HepG2 (cell line): ENCODE measurements at regions not wholly inside any gene's neighbourhood (a gene's known extent, or its start where the extent isn't known, plus 50 kb on each side); places are given as distances from the start of the nearest gene placed in this dataset.
A peak's percentile ranks its signal among the peaks of the same experiment; 100 is the strongest.

ENCODE experiments used
- CEBPB ChIP-seq: IDR thresholded peaks from 2 replicates; pipeline ENCODE4 v1.6.1; 2011; ENCODE audit warnings: low read depth, low read length, improper control_type of control experiment, borderline replicate concordance
- CEBPG ChIP-seq: IDR thresholded peaks from 2 replicates; pipeline ENCODE4 v1.6.1; 2016
- CREM ChIP-seq, 2 experiments: sonication (generic) in 1 of 2; formaldehyde crosslinking in 1 of 2; IDR thresholded peaks; 2 replicates each; pipeline versions ENCODE4 v1.4.0 to v1.6.1; 2016 to 2020; ENCODE audit warnings: antibody characterized with exemption in 1 of 2, mild to moderate bottlenecking in 1 of 2, missing genetic modification reagents in 1 of 2
- ELF3 ChIP-seq: IDR thresholded peaks from 2 replicates; pipeline ENCODE4 v1.6.1; 2016; ENCODE audit warnings: missing genetic modification reagents, missing compliant biosample characterization
- EP300 ChIP-seq, 3 experiments: sonication (generic) in 1 of 3; formaldehyde crosslinking in 1 of 3; IDR thresholded peaks; 2 replicates each; pipeline versions ENCODE4 v1.5.1 to v1.6.1; 2011 to 2020; ENCODE audit warnings: low read depth in 2 of 3, low read length in 2 of 3, borderline replicate concordance in 1 of 3, improper control_type of control experiment in 1 of 3, mild to moderate bottlenecking in 1 of 3, missing genetic modification reagents in 1 of 3, moderate library complexity in 1 of 3
- ESRRA ChIP-seq: sonication (generic); formaldehyde crosslinking; IDR thresholded peaks from 2 replicates; pipeline ENCODE4 v1.5.1; 2020; ENCODE audit warnings: mild to moderate bottlenecking, low read depth, missing genetic modification reagents
- FOXJ3 ChIP-seq: sonication (generic); formaldehyde crosslinking; IDR thresholded peaks from 2 replicates; pipeline ENCODE4 v1.4.0; 2020; ENCODE audit warnings: missing genetic modification reagents, mild to moderate bottlenecking, borderline replicate concordance
- FOXK1 ChIP-seq: sonication (generic); formaldehyde crosslinking; IDR thresholded peaks from 2 replicates; pipeline ENCODE4 v1.4.0; 2020; ENCODE audit warnings: low read depth, missing genetic modification reagents, borderline replicate concordance
- KAT8 ChIP-seq: IDR thresholded peaks from 2 replicates; pipeline ENCODE4 v1.6.1; 2016; ENCODE audit warnings: missing genetic modification reagents, missing compliant biosample characterization
- KLF16 ChIP-seq, 2 experiments: sonication (generic) in 1 of 2; formaldehyde crosslinking in 1 of 2; IDR thresholded peaks; 2 replicates each; pipeline versions ENCODE4 v1.6.1 to v1.8.0; 2016 to 2023; ENCODE audit warnings: missing genetic modification reagents in 2 of 2, missing compliant biosample characterization in 1 of 2
- MIXL1 ChIP-seq: IDR thresholded peaks from 2 replicates; pipeline ENCODE4 v1.6.1; 2016
- NCOA2 ChIP-seq: sonication (generic); formaldehyde crosslinking; IDR thresholded peaks from 2 replicates; pipeline ENCODE4 v1.8.0; 2022; ENCODE audit warnings: inconsistent platforms
- RELA ChIP-seq: sonication (generic); formaldehyde crosslinking; IDR thresholded peaks from 2 replicates; pipeline ENCODE4 v1.4.0; 2020; ENCODE audit warnings: missing genetic modification reagents
- RORA ChIP-seq: sonication (generic); formaldehyde crosslinking; IDR thresholded peaks from 2 replicates; pipeline ENCODE4 v1.5.0; 2020; ENCODE audit warnings: mild to moderate bottlenecking, missing genetic modification reagents, moderate library complexity
- TARDBP ChIP-seq: sonication (generic); formaldehyde crosslinking; IDR thresholded peaks from 2 replicates; pipeline ENCODE4 v1.8.0; 2022; ENCODE audit warnings: mild to moderate bottlenecking, missing genetic modification reagents
- TCF7 ChIP-seq: sonication (generic); IDR thresholded peaks from 2 replicates; pipeline ENCODE4 v1.6.1; 2016; ENCODE audit warnings: antibody characterized with exemption, low read depth
- TCF7L2 ChIP-seq: IDR thresholded peaks from 2 replicates; pipeline ENCODE4 v1.6.1; 2011; ENCODE audit warnings: mild to moderate bottlenecking, low read depth, low read length, moderate library complexity
- ZNF124 ChIP-seq: sonication (generic); formaldehyde crosslinking; IDR thresholded peaks from 2 replicates; pipeline ENCODE4 v1.4.0; 2020; ENCODE audit warnings: missing genetic modification reagents
- ZNF256 ChIP-seq: sonication (generic); formaldehyde crosslinking; conservative IDR thresholded peaks from 2 replicates; pipeline ENCODE4 v1.4.0; 2020; ENCODE audit warnings: missing genetic modification reagents
- ZNF589 ChIP-seq: sonication (generic); formaldehyde crosslinking; conservative IDR thresholded peaks from 2 replicates; pipeline ENCODE4 v1.8.0; 2022; ENCODE audit warnings: mild to moderate bottlenecking, moderate library complexity, missing genetic modification reagents
- ZNF841 ChIP-seq: sonication (generic); formaldehyde crosslinking; IDR thresholded peaks from 2 replicates; pipeline ENCODE4 v1.8.1; 2023; ENCODE audit warnings: missing genetic modification reagents, borderline replicate concordance
- ZSCAN12 ChIP-seq: sonication (generic); formaldehyde crosslinking; IDR thresholded peaks from 2 replicates; pipeline ENCODE4 v1.9.0; 2021; ENCODE audit warnings: mild to moderate bottlenecking, missing genetic modification reagents
- ZSCAN9 ChIP-seq: IDR thresholded peaks from 2 replicates; pipeline ENCODE4 v1.6.1; 2016; ENCODE audit warnings: borderline replicate concordance
- TF ChIP-seq, protein P1 (sequence below): sonication (generic); formaldehyde crosslinking; IDR thresholded peaks from 2 replicates; pipeline ENCODE4 v1.4.0; 2020; ENCODE audit warnings: missing genetic modification reagents
- TF ChIP-seq, protein P2 (sequence below): sonication (generic); formaldehyde crosslinking; IDR thresholded peaks from 2 replicates; pipeline ENCODE4 v1.8.0; 2022; ENCODE audit warnings: missing genetic modification reagents, low read depth, mild to moderate bottlenecking, borderline replicate concordance
- TF ChIP-seq, protein P3 (sequence below): sonication (generic); formaldehyde crosslinking; IDR thresholded peaks from 2 replicates; pipeline ENCODE4 v1.4.0; 2020; ENCODE audit warnings: missing genetic modification reagents
- TF ChIP-seq, protein P4 (sequence below): sonication (generic); formaldehyde crosslinking; IDR thresholded peaks from 2 replicates; pipeline ENCODE4 v1.5.1; 2020; ENCODE audit warnings: missing genetic modification reagents, mild to moderate bottlenecking, borderline replicate concordance

DNA sequence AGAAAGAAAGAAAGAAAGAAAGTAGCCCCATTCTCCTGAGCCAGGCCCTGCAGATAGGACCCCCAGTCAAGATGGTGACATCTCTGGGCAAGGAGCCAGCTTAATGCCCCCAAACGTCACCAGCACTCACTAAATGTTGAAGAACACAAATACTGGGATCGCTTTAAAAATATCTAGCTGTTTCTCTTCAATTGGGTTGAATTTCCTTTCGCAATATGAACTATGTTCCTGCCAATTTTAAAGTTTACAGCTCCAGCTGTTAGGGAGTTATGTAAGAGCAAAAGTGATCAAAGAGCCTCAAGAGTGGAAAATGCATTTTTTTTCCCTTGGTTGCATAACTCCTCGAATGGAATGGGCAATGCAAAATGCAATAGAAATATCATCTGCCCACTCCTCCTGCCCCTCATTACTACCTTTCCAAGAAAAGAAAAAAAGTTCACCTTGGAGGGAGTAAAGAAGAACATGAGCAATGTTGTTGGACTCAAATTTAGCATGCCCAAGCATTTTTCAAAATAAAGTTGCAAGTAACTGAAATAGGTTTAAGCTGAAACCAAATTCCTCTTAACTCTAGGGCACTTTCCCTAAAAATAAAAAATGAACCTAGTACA, 244.2 kb upstream of the PIK3R1 start (continued):
- TF ChIP-seq EP300 (IDR thresholded peaks at IDR 0.05; ENCODE audit: low read depth in 2 of 2, low read length in 2 of 2) (peak in 1 of 2 experiments; percentile 71; a peak in 2 of 4 replicates), EP300 (CRISPR knock-in tag; IDR thresholded peaks at IDR 0.05; ENCODE audit: borderline replicate concordance) (no peak), KAT8 (0 out of 2 replicates have a peak, but pooled peaks have one; percentile 47), ZNF841 (CRISPR knock-in tag) (no peak), ZNF256 (CRISPR knock-in tag) (no peak), ZNF124 (CRISPR knock-in tag) (peak; percentile 65; the same call in 1 of the 2 replicates), TCF7L2 (peak; percentile 43; the same call in 1 of the 2 replicates), ZNF589 (CRISPR knock-in tag) (no peak), NCOA2 (CRISPR knock-in tag) (peak; percentile 61; the same call in 1 of the 2 replicates), ZSCAN12 (CRISPR knock-in tag) (no peak), ELF3 (CRISPR knock-in tag) (peak; percentile 39; the same call in 1 of the 2 replicates), RORA (CRISPR knock-in tag) (0 out of 2 replicates have a peak, but pooled peaks have one; percentile 36), FOXK1 (peak; percentile 65; the same call in 1 of the 2 replicates), FOXJ3 (CRISPR knock-in tag) (peak; percentile 83; the same call in 1 of the 2 replicates), MIXL1 (CRISPR knock-in tag) (peak; percentile 52; the same call in 1 of the 2 replicates), KLF16 (CRISPR knock-in tag; IDR thresholded peaks at IDR 0.05) (peak in 1 of 2 experiments; percentile 52; a peak in 1 of 4 replicates), CEBPB (peak; percentile 82), CREM (IDR thresholded peaks at IDR 0.05) (peak; percentile 24; the same call in 1 of the 2 replicates), CREM (CRISPR knock-in tag; IDR thresholded peaks at IDR 0.05) (no peak), ZSCAN9 (CRISPR knock-in tag) (peak; percentile 63; the same call in 1 of the 2 replicates), ESRRA (CRISPR knock-in tag) (no peak), RELA (no peak), CEBPG (peak; percentile 84), TCF7 (peak; percentile 77), TARDBP (CRISPR knock-in tag) (peak; percentile 58; the same call in 1 of the 2 replicates)
- TF ChIP-seq, protein P1, sequence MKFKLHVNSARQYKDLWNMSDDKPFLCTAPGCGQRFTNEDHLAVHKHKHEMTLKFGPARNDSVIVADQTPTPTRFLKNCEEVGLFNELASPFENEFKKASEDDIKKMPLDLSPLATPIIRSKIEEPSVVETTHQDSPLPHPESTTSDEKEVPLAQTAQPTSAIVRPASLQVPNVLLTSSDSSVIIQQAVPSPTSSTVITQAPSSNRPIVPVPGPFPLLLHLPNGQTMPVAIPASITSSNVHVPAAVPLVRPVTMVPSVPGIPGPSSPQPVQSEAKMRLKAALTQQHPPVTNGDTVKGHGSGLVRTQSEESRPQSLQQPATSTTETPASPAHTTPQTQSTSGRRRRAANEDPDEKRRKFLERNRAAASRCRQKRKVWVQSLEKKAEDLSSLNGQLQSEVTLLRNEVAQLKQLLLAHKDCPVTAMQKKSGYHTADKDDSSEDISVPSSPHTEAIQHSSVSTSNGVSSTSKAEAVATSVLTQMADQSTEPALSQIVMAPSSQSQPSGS (CRISPR knock-in tag): peak; percentile 37; the same call in 1 of the 2 replicates
- TF ChIP-seq, protein P2, sequence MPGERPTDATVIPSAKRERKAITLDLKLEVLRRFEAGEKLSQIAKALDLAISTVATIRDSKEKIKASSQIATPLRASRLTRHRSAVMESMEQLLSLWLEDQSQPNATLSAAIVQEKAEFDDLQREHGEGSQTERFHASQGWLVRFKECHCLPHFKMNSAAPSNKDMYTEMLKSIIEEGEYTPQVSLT (CRISPR knock-in tag): no peak
- TF ChIP-seq, protein P3, sequence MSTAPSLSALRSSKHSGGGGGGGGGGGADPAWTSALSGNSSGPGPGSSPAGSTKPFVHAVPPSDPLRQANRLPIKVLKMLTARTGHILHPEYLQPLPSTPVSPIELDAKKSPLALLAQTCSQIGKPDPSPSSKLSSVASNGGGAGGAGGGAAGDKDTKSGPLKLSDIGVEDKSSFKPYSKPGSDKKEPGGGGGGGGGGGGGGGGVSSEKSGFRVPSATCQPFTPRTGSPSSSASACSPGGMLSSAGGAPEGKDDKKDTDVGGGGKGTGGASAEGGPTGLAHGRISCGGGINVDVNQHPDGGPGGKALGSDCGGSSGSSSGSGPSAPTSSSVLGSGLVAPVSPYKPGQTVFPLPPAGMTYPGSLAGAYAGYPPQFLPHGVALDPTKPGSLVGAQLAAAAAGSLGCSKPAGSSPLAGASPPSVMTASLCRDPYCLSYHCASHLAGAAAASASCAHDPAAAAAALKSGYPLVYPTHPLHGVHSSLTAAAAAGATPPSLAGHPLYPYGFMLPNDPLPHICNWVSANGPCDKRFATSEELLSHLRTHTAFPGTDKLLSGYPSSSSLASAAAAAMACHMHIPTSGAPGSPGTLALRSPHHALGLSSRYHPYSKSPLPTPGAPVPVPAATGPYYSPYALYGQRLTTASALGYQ (CRISPR knock-in tag): 0 out of 2 replicates have a peak, but pooled peaks have one; percentile 36
- TF ChIP-seq, protein P4, sequence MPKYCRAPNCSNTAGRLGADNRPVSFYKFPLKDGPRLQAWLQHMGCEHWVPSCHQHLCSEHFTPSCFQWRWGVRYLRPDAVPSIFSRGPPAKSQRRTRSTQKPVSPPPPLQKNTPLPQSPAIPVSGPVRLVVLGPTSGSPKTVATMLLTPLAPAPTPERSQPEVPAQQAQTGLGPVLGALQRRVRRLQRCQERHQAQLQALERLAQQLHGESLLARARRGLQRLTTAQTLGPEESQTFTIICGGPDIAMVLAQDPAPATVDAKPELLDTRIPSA (CRISPR knock-in tag): no peak
